ENCODE measurements at regions not wholly inside any gene's neighbourhood (a gene's known extent, or its start where the extent isn't known, plus 50 kb on each side); places are given as distances from the start of the nearest gene placed in this dataset.
"Not testable (repeated sequence)": the region's sequence is repeated elsewhere in the genome, so short reads cannot be mapped to it uniquely, and the experiment has no call there.

GRCh38 chr5:67636850-67637524, 440.4 kb upstream of the CD180 start:
- H3K36me3 Mint-ChIP-seq (ENCODE audit: low read depth), result no peaks in the 10 kb centered on the region
- POLR2A ChIA-PET, result no interaction called here
- H3K4me3 Mint-ChIP-seq, result no peak overlapping the region
- CTCF ChIA-PET, result no interaction called here
- H3K27me3 Mint-ChIP-seq, result peaks cover 2% of the 10 kb centered on the region
- H3K27ac Mint-ChIP-seq, result no peak overlapping the region
- H3K9me3 Mint-ChIP-seq, result peaks cover 7% of the 10 kb centered on the region
- no peaks in the 10 kb centered on the region for H3K4me1 Mint-ChIP-seq
- no peak for DNase-seq

GRCh38 chr5:67636091-67636490, 439.5 kb upstream of the CD180 start:
- POLR2A ChIA-PET, result no interaction called here
- Mint-ChIP-seq H3K27me3 (peaks cover 2% of the 10 kb centered on the region), H3K4me3 (no peak overlapping the region), H3K4me1 (no peaks in the 10 kb centered on the region), H3K9me3 (peaks cover 7% of the 10 kb centered on the region), H3K36me3 (ENCODE audit: low read depth) (no peaks in the 10 kb centered on the region), H3K27ac (no peak overlapping the region)
- CTCF ChIA-PET, result no interaction called here
- DNase-seq, result no peak

GRCh38 chr5:67627079-67627478, 430.5 kb upstream of the CD180 start:
- DNase-seq; POLR2A ChIA-PET; H3K27me3 Mint-ChIP-seq; H3K36me3 Mint-ChIP-seq (ENCODE audit: low read depth); H3K4me3 Mint-ChIP-seq; H3K9me3 Mint-ChIP-seq; CTCF ChIA-PET; H3K27ac Mint-ChIP-seq; H3K4me1 Mint-ChIP-seq: not testable (repeated sequence)

- ChIA-PET POLR2A (no interaction called here), CTCF (no interaction called here)
- no peaks in the 10 kb centered on the region for H3K4me1 Mint-ChIP-seq
- DNase-seq, result no peak
- no peak overlapping the region for H3K4me3 Mint-ChIP-seq
- no peaks in the 10 kb centered on the region for H3K36me3 Mint-ChIP-seq (ENCODE audit: low read depth)
- H3K27ac Mint-ChIP-seq, result no peak overlapping the region
- no peaks in the 10 kb centered on the region for H3K27me3 Mint-ChIP-seq
- no peaks in the 10 kb centered on the region for H3K9me3 Mint-ChIP-seq
Measured at GRCh38 chr5:67623078-67623477, 426.5 kb upstream of the CD180 start.

GRCh38 chr5:67620424-67621397, 424.1 kb upstream of the CD180 start:
- Mint-ChIP-seq H3K27ac (no peak overlapping the region), H3K4me3 (no peak overlapping the region), H3K4me1 (no peaks in the 10 kb centered on the region), H3K27me3 (no peaks in the 10 kb centered on the region), H3K9me3 (no peaks in the 10 kb centered on the region), H3K36me3 (ENCODE audit: low read depth) (no peaks in the 10 kb centered on the region)
- ChIA-PET POLR2A (no interaction called here), CTCF (no interaction called here)
- DNase-seq, result no peak

GRCh38 chr5:67619636-67620035, 423.0 kb upstream of the CD180 start:
- H3K27ac Mint-ChIP-seq, result no peak overlapping the region
- DNase-seq, result no peak
- no peaks in the 10 kb centered on the region for H3K4me1 Mint-ChIP-seq
- H3K9me3 Mint-ChIP-seq, result no peaks in the 10 kb centered on the region
- ChIA-PET CTCF (no interaction called here), POLR2A (no interaction called here)
- H3K36me3 Mint-ChIP-seq (ENCODE audit: low read depth), result no peaks in the 10 kb centered on the region
- no peaks in the 10 kb centered on the region for H3K27me3 Mint-ChIP-seq
- no peak overlapping the region for H3K4me3 Mint-ChIP-seq

GRCh38 chr5:67619235-67619634, 422.6 kb upstream of the CD180 start:
- POLR2A ChIA-PET, result no interaction called here
- Mint-ChIP-seq H3K4me1 (no peaks in the 10 kb centered on the region), H3K27ac (no peak overlapping the region), H3K27me3 (no peaks in the 10 kb centered on the region), H3K36me3 (ENCODE audit: low read depth) (no peaks in the 10 kb centered on the region), H3K9me3 (no peaks in the 10 kb centered on the region), H3K4me3 (no peak overlapping the region)
- CTCF ChIA-PET, result no interaction called here
- DNase-seq, result no peak

- DNase-seq, result no peak
- H3K9me3 Mint-ChIP-seq, result no peaks in the 10 kb centered on the region
- no peaks in the 10 kb centered on the region for H3K36me3 Mint-ChIP-seq (ENCODE audit: low read depth)
- H3K4me3 Mint-ChIP-seq, result no peak overlapping the region
- no peaks in the 10 kb centered on the region for H3K4me1 Mint-ChIP-seq
- H3K27me3 Mint-ChIP-seq, result no peaks in the 10 kb centered on the region
- ChIA-PET CTCF (no interaction called here), POLR2A (no interaction called here)
- no peak overlapping the region for H3K27ac Mint-ChIP-seq
Measured at GRCh38 chr5:67617051-67617450, 420.5 kb upstream of the CD180 start.

GRCh38 chr5:67612961-67613360, 416.4 kb upstream of the CD180 start:
- DNase-seq, result no peak
- no peaks in the 10 kb centered on the region for H3K27me3 Mint-ChIP-seq
- CTCF ChIA-PET, result no interaction called here
- H3K27ac Mint-ChIP-seq, result no peak overlapping the region
- no peaks in the 10 kb centered on the region for H3K4me1 Mint-ChIP-seq
- H3K36me3 Mint-ChIP-seq (ENCODE audit: low read depth), result no peaks in the 10 kb centered on the region
- no peaks in the 10 kb centered on the region for H3K9me3 Mint-ChIP-seq
- POLR2A ChIA-PET, result no interaction called here
- no peak overlapping the region for H3K4me3 Mint-ChIP-seq

GRCh38 chr5:67610186-67610912, 413.8 kb upstream of the CD180 start:
- ChIA-PET CTCF (interaction anchor here (0.6 to 0.7 kb wide), 2 partner anchors 78 to 294 kb away, joined by 3 read pairs; no protein-coding TSS in a partner anchor), POLR2A (no interaction called here)
- Mint-ChIP-seq H3K9me3 (no peaks in the 10 kb centered on the region), H3K36me3 (ENCODE audit: low read depth) (no peaks in the 10 kb centered on the region), H3K4me1 (no peaks in the 10 kb centered on the region), H3K27me3 (no peaks in the 10 kb centered on the region), H3K27ac (no peak overlapping the region), H3K4me3 (no peak overlapping the region)
- no peak for DNase-seq

GRCh38 chr5:67607958-67608357, 411.4 kb upstream of the CD180 start:
- no peaks in the 10 kb centered on the region for H3K36me3 Mint-ChIP-seq (ENCODE audit: low read depth)
- H3K27ac Mint-ChIP-seq, result no peak overlapping the region
- no peak for DNase-seq
- H3K4me3 Mint-ChIP-seq, result no peak overlapping the region
- no peaks in the 10 kb centered on the region for H3K4me1 Mint-ChIP-seq
- POLR2A ChIA-PET, result no interaction called here
- H3K27me3 Mint-ChIP-seq, result no peaks in the 10 kb centered on the region
- H3K9me3 Mint-ChIP-seq, result peaks cover 3% of the 10 kb centered on the region
- CTCF ChIA-PET, result interaction anchor here (0.5 kb wide), 1 partner anchor 1375 kb away, joined by 3 read pairs; no protein-coding TSS in a partner anchor

GRCh38 chr5:67606586-67606947, 410.0 kb upstream of the CD180 start:
- CTCF ChIA-PET, result no interaction called here

GRCh38 chr5:67605730-67606585, 409.4 kb upstream of the CD180 start:
- Mint-ChIP-seq H3K9me3 (peaks cover 6% of the 10 kb centered on the region), H3K36me3 (ENCODE audit: low read depth) (no peaks in the 10 kb centered on the region), H3K27ac (no peak overlapping the region), H3K27me3 (no peaks in the 10 kb centered on the region), H3K4me3 (no peak overlapping the region), H3K4me1 (no peaks in the 10 kb centered on the region)
- no peak for DNase-seq
- POLR2A ChIA-PET, result no interaction called here
- CTCF ChIA-PET, result no interaction called here

More at GRCh38 chr5:67606586-67606947, 410.0 kb upstream of the CD180 start:
- DNase-seq, result no peak
- no peak overlapping the region for H3K27ac Mint-ChIP-seq
- no peaks in the 10 kb centered on the region for H3K36me3 Mint-ChIP-seq (ENCODE audit: low read depth)
- no peaks in the 10 kb centered on the region for H3K4me1 Mint-ChIP-seq
- no peaks in the 10 kb centered on the region for H3K27me3 Mint-ChIP-seq
- H3K4me3 Mint-ChIP-seq, result no peak overlapping the region
- H3K9me3 Mint-ChIP-seq, result peaks cover 6% of the 10 kb centered on the region
- POLR2A ChIA-PET, result no interaction called here
